ENCODE measurements at regions not wholly inside any gene's neighbourhood (a gene's known extent, or its start where the extent isn't known, plus 50 kb on each side); places are given as distances from the start of the nearest gene placed in this dataset.
"Not testable (repeated sequence)": the region's sequence is repeated elsewhere in the genome, so short reads cannot be mapped to it uniquely, and the experiment has no call there.

DNA sequence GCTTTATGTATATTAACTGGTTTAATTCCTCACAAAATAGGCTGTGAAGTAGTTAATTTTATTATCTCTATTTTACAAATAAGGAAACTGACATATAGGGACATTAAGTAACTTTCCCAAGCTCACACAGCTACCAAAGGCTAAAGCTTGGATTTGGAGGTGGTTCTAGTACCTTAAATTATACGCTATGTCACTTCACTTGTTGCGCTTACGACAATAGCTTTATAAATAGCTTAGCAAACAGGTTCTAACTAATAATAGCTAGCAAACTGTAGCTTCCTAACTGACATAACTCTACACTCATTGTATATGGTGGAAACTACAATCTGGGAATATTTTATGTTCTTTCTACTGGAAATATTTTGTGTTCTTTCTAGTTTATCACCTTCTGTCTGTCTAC lies 666.4 kb upstream of the CPEB2 start:
- DNase-seq: no peak

GRCh38 chr4:14336656-14337055 lies 665.6 kb upstream of the CPEB2 start:
- no peak for DNase-seq

- DNase-seq: no peak
Measured at GRCh38 chr4:14337892-14338584, 664.2 kb upstream of the CPEB2 start.

- DNase-seq: no peak
Measured at GRCh38 chr4:14338585-14339265, 663.6 kb upstream of the CPEB2 start.

DNA sequence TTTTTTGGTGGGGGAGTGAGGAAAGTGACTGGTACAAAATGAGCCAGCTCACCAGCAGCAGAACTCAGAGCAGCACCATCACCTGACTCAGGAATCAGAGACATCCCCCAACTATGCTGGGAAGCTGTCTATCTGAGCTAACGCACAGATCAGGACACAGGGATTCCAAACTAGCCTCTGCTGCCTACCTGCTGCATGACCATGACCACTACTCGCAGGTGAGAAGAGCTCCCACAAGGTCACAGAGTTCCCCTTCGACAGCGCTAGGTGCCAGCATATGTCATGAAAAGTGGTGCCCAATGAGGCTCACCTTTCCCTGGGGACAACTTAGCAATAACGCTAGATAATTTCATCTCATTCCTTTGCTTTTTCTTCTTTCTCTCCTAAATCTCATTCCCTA lies 662.6 kb upstream of the CPEB2 start:
- DNase-seq: no peak

DNA sequence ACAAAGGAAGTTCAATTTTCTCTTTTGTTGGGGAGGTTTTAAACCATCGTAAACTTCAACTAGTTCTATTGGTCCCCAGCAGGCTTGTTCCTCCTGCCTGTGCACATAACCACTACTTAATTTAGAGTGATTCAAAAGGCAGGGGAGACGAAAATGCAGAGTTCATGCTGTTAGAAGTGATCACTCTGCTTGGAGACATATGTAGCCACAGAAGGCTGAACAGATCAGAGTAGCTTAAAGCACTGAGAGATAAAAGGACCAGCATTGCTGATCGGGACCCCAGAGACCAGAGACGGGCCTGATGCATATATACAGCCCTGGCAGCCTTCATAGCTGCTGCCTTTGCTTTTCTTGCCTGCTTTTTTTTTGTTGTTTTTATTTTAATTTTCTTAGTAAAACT lies 662.0 kb upstream of the CPEB2 start:
- DNase-seq: no peak

- no peak for DNase-seq
Measured at GRCh38 chr4:14343961-14344360, 658.3 kb upstream of the CPEB2 start.

DNA sequence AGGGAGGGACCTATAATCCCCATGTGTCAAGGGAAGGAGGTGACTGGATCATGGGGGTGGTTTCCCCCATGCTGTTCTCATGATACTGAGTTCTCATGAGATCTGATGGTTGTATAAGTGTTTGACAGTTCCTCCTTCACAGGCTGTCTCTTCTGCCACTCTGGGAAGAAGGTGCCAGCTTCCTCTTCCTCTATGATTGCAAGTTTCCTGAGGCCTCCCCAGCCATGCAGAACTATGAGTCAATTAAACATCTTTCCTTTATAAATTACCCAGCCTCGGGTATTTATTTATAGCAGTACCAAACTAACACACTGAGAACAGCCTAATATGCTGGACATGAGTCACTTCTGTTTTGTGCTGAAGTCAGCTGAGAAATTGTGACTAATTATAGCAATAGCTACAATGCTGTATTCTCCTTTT lies 656.9 kb upstream of the CPEB2 start:
- no peak for DNase-seq

- DNase-seq: no peak
Measured at GRCh38 chr4:14347526-14347925, 654.8 kb upstream of the CPEB2 start.

- no peak for DNase-seq
Measured at GRCh38 chr4:14348506-14348905, 653.8 kb upstream of the CPEB2 start.

DNA sequence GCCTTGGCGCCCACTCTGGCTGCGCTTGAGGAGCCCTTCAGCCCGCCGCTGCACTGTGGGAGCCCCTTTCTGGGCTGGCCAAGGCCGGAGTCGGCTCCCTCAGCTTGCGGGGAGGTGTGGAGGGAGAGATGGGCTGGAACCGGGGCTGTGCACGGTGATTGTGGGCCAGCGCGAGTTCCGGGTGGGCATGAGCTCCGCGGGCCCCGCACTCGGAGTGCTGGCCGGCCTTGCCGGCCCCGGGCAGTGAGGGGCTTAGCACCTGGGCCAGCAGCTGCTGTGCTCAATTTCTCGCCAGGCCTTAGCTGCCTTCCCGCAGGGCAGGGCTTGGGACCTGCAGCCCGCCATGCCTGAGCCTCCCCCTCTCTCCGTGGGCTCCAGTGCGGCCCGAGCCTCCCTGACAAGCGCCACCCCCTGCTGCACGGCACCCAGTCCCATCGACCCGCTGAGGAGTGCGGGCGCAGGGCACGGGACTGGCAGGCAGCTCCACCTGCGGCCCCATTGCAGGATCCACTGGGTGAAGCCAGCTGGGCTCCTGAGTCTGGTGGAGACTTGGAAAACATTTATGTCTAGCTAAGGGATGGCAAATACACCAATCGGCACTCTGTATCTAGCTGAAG lies 643.6 kb upstream of the CPEB2 start:
- not testable (repeated sequence) for DNase-seq

GRCh38 chr4:14359991-14360390 lies 642.3 kb upstream of the CPEB2 start:
- DNase-seq: no peak

DNA sequence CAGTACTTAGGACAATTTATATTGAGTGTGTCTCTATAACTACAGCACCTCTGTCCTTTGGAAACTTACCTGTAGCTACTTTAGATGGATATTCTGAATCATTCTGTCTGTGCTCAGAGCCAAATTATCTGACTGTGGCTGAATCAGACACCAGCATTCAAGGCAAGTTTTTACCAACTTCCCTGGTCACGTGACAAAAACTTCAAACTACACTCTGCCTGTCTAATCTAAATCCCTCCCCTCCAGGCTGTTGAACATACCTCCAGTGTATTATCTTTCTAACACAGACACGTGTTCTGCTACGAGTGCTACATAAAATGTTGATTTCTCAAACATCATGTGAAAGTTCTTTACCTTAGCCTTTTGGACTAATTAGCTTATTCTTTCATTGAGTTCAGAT lies 641.2 kb upstream of the CPEB2 start:
- DNase-seq: no peak

DNA sequence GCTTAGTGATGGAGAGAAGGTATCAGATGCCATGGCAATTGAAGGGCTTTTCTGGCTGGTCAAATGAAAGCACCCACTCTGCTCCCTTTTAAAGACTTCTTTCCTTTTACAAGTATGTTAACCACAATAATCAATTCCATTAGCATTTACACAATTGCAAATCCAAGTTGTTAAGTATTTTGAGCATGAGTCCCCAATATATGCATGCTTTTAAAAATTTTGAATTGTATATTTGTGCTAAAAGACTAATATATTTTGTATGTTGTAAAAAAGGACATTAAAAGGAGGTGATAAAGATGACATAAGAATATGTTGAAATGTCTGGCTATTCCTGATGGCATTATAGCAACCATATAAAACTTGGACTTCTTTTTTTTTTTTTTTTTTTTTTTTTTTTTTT lies 639.9 kb upstream of the CPEB2 start:
- no peak for DNase-seq

GRCh38 chr4:14364953-14365536 lies 637.2 kb upstream of the CPEB2 start:
- no peak for DNase-seq

GRCh38 chr4:14368391-14368790 lies 633.9 kb upstream of the CPEB2 start:
- DNase-seq: no peak

DNA sequence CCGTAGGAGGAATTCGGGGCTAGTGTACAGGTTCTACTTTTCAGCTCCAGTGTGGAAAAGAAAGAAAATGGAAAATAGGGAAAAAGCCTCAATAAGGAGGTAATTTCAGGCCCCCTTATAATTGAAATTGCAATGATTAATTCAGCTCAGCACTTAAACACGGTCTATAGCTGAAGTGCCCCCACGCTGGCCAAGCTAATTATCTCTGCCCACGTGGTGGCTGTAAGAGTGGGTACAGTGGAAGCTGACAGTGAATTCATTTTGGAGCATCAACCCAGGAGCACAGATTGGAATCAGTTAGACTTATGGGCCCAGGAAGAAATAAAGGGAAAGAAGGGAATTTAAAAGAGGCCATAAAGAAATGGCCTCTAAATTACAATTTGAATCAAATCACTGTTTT lies 631.1 kb upstream of the CPEB2 start:
- DNase-seq: no peak

DNA sequence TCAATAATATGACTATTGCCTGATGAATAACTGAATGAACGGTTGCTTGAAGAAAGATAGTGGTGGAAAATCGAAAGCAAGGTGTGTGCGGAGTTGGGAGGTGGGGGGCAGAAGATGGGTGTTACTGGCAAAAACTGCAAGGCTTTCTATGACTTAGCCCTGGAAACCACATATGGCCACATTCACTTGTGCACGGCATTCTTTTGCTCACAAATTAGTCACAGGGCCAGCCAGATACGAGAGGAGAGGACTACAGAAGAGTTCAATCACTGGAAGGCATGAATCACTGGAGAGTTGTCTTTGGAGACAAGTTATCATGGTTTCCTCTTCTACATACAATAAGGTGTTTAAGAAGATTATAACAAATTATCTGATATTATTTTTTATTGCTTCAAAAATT lies 626.5 kb upstream of the CPEB2 start:
- no peak for DNase-seq

DNA sequence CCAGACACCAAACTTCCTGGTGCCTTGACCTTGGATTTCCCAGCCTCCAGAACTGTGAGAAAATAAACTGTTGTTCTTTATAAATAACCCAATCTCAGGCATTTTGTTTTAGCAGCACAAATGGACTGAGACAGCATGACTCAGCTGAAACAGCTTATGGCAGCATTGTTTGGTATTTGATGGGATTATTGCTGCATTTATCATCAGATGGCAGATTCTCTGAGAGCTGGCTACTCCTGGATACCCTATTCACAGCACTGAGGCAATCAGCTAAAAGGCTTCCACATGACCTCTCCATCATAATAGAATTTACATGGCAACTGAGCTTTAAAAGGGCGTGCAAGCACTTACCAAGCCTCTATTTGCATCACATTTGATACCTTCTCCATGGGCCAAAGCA lies 623.1 kb upstream of the CPEB2 start:
- DNase-seq: no peak

DNA sequence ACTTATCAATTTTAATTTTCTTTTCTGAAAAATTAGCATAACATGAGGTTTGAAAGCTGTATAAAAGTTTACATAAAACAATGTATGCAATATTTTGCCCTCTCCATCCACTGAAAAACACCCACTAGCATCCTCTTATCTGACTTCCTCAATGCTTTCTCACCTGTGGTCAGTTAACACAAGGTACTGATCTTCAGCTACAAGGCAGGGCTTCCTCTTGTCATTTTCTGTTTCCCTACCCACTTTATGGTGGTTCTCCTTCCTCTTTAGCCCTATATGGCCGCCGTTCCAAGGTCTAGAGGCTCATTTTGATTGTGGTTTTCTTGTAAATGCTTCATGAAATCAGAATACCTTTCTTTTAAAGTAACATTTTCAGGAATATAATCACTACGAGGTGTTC lies 618.6 kb upstream of the CPEB2 start:
- no peak for DNase-seq

DNA sequence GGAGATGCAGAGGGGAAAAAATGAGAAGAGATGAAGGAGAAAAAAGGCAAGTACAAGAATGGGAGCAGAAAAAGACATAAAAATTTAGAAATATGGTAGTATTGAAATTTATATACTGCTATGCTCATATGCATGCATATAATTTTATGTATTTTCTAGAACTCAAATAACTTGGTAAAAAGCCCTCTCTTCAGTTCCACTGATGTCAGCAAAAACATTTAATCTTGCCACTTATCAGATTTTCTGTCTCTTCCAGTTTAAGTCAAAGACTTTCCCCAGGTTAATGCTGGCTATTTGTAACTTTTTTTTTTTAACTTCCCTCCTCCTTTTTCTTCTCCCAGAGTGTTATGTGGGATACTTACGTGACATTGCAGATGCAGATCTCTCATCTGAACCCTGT lies 617.5 kb upstream of the CPEB2 start:
- no peak for DNase-seq

GRCh38 chr4:14386196-14386595 lies 616.1 kb upstream of the CPEB2 start:
- no peak for DNase-seq

DNA sequence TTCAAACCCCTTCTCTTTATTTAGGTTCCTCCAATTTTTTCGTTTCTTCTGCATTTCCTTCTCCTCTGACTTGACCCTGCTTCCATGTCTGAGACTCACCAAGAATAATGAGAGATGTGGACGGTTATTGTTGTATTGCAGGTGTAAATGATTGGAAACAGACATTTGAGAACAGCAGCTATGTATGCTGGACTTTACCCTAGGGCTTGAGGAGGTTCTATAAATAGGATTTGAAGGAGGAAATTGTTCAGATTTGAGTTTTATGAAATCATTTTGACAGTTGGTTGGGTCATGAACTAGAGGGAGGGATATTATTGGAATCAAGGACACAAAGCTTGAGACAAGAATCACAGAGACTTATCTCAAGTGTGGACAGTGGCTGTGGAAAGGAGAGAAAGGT lies 614.6 kb upstream of the CPEB2 start:
- no peak for DNase-seq

GRCh38 chr4:14392378-14392777 lies 609.9 kb upstream of the CPEB2 start:
- no peak for DNase-seq
